ENCODE measurements at regions not wholly inside any gene's neighbourhood (a gene's known extent, or its start where the extent isn't known, plus 50 kb on each side); places are given as distances from the start of the nearest gene placed in this dataset.

GRCh38 chr4:177974461-177974860 is 532.2 kb upstream of the AGA start:
- no peaks in the 10 kb centered on the region for H3K27me3 ChIP-seq (replicated peaks; ENCODE audit: insufficient read depth, low read depth, low read length, poor library complexity)
- no peaks in the 10 kb centered on the region for H3K9me3 ChIP-seq (ENCODE audit: low read depth, low read length, poor library complexity, severe bottlenecking)
- no peaks in the 10 kb centered on the region for H3K36me3 ChIP-seq (ENCODE audit: insufficient read depth, low read length, poor library complexity, severe bottlenecking)
- ChIA-PET POLR2A (ENCODE audit: low non-redundant PET) (no interaction called here), CTCF (no interaction called here)
- intact Hi-C loops (cut with micrococcal nuclease; ENCODE audit: unreplicated experiment) = no loop called here
- DNase-seq (ENCODE audit: low spot score) = no peak
- no peaks in the 10 kb centered on the region for H3K4me1 ChIP-seq (ENCODE audit: insufficient read depth, low read length, poor library complexity, severe bottlenecking)
- no peak overlapping the region for H3K27ac ChIP-seq (ENCODE audit: low read depth, low read length, poor library complexity, severe bottlenecking)
- H3K4me3 ChIP-seq (ENCODE audit: low read depth, low read length, poor library complexity, severe bottlenecking) = no peak overlapping the region
- BruUV-seq (replicated peaks) = no TSS peak
- TF ChIP-seq CTCF (conservative IDR thresholded peaks at IDR 0.05; ENCODE audit: low read depth, low read length) = no peak
- TF ChIP-seq EZH2 (IDR thresholded peaks at IDR 0.05; ENCODE audit: borderline replicate concordance, low read depth, low read length, poor library complexity, severe bottlenecking) = no peak

GRCh38 chr4:177975315-177975987 is 533.2 kb upstream of the AGA start:
- ChIA-PET POLR2A (ENCODE audit: low non-redundant PET) (no interaction called here), CTCF (no interaction called here)
- BruUV-seq (replicated peaks) = no TSS peak
- intact Hi-C loops (cut with micrococcal nuclease; ENCODE audit: unreplicated experiment) = no loop called here
- Histone ChIP-seq H3K4me3 (ENCODE audit: low read depth, low read length, poor library complexity, severe bottlenecking) (no peak overlapping the region), H3K4me1 (ENCODE audit: insufficient read depth, low read length, poor library complexity, severe bottlenecking) (no peaks in the 10 kb centered on the region), H3K36me3 (ENCODE audit: insufficient read depth, low read length, poor library complexity, severe bottlenecking) (no peaks in the 10 kb centered on the region), H3K27ac (ENCODE audit: low read depth, low read length, poor library complexity, severe bottlenecking) (no peak overlapping the region), H3K9me3 (ENCODE audit: low read depth, low read length, poor library complexity, severe bottlenecking) (no peaks in the 10 kb centered on the region), H3K27me3 (replicated peaks; ENCODE audit: insufficient read depth, low read depth, low read length, poor library complexity) (no peaks in the 10 kb centered on the region)
- TF ChIP-seq CTCF (conservative IDR thresholded peaks at IDR 0.05; ENCODE audit: low read depth, low read length) (no peak), EZH2 (IDR thresholded peaks at IDR 0.05; ENCODE audit: borderline replicate concordance, low read depth, low read length, poor library complexity, severe bottlenecking) (no peak)
- DNase-seq (ENCODE audit: low spot score) = no peak

- intact Hi-C loops (cut with micrococcal nuclease; ENCODE audit: unreplicated experiment) = no loop called here
- CTCF ChIA-PET = no interaction called here
- no TSS peak for BruUV-seq (replicated peaks)
Observed at GRCh38 chr4:177986236-177986635, 544.0 kb upstream of the AGA start.

More at GRCh38 chr4:177986236-177986635, 544.0 kb upstream of the AGA start:
- Histone ChIP-seq H3K27ac (ENCODE audit: low read depth, low read length, poor library complexity, severe bottlenecking) (no peak overlapping the region), H3K4me3 (ENCODE audit: low read depth, low read length, poor library complexity, severe bottlenecking) (no peak overlapping the region), H3K27me3 (replicated peaks; ENCODE audit: insufficient read depth, low read depth, low read length, poor library complexity) (no peaks in the 10 kb centered on the region), H3K4me1 (ENCODE audit: insufficient read depth, low read length, poor library complexity, severe bottlenecking) (no peaks in the 10 kb centered on the region), H3K36me3 (ENCODE audit: insufficient read depth, low read length, poor library complexity, severe bottlenecking) (no peaks in the 10 kb centered on the region), H3K9me3 (ENCODE audit: low read depth, low read length, poor library complexity, severe bottlenecking) (no peaks in the 10 kb centered on the region)
- DNase-seq (ENCODE audit: low spot score) = no peak
- no peak for TF ChIP-seq CTCF (conservative IDR thresholded peaks at IDR 0.05; ENCODE audit: low read depth, low read length)
- TF ChIP-seq EZH2 (IDR thresholded peaks at IDR 0.05; ENCODE audit: borderline replicate concordance, low read depth, low read length, poor library complexity, severe bottlenecking) = no peak
- POLR2A ChIA-PET (ENCODE audit: low non-redundant PET) = interaction anchor here (0.6 kb wide), 1 partner anchor 1743 kb away, joined by 5 read pairs; no protein-coding TSS in a partner anchor
